A673 (cell line): ENCODE measurements at regions not wholly inside any gene's neighbourhood (a gene's known extent, or its start where the extent isn't known, plus 50 kb on each side); places are given as distances from the start of the nearest gene placed in this dataset.
"Not testable (repeated sequence)": the region's sequence is repeated elsewhere in the genome, so short reads cannot be mapped to it uniquely, and the experiment has no call there.

ENCODE experiments used
- CTCF ChIP-seq: fragments of 300-800, 200-600 bp; sonication (generic); conservative IDR thresholded peaks from 2 replicates; pipeline ENCODE4 v1.5.1; 2017; ENCODE audit warnings: low read depth, mild to moderate bottlenecking, antibody characterized with exemption, low read length, moderate library complexity, mixed read lengths
- EZH2 ChIP-seq: fragments of 200-600 bp; sonication (generic); IDR thresholded peaks from 2 replicates; pipeline ENCODE4 v1.6.1; 2017; ENCODE audit warnings: borderline replicate concordance, low read depth, mild to moderate bottlenecking, mixed read lengths, antibody characterized with exemption, low read length; ENCODE audit not compliant: poor library complexity, severe bottlenecking

GRCh38 chr12:37556957-37557356 lies 759.6 kb upstream of the ALG10B start:
- not testable (repeated sequence) for TF ChIP-seq CTCF, EZH2
